ENCODE measurements at regions not wholly inside any gene's neighbourhood (a gene's known extent, or its start where the extent isn't known, plus 50 kb on each side); places are given as distances from the start of the nearest gene placed in this dataset.

DNA sequence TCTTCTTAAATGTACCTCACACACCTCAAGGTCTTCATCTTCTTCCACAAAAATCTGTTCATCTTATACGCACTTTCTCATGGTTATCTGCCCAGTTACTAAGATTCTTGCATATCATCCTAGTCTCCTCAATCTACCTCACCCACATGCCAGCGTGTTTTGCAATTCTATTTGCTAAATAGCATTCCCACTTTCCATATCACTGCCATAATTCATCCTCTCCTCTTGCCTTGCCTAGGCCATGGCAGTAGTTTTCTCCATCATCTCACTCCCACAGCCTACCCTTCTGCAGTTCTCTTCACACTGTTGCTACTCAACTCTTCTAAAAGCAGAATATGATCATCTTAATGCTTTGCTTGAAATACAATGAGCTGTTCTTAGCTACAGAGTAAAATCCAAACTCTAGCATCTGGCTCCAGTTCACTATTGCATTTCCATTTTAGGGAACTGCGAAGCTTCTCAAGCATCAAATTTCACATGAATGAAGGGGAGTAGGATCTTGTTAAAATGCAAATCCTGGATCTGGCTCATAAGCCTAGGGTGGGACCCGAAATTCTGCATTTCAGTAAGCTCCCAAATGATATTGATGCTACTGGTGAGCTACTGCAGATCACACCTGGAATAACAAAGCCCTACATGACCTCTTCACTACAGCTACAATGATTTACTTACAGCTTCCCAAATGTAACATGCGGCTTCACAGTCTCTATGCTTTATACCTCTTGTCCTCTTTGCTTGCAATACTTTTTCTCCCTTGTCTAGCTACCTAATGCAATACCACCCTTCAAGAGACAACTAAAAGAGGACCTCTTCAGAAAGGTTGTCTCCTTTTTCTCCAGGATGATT, 293.9 kb downstream of the SATB2 start:
- TF ChIP-seq CTCF (IDR thresholded peaks at IDR 0.05) (no peak), ZNF532 (CRISPR knock-in tag; IDR thresholded peaks at IDR 0.05; ENCODE audit: borderline replicate concordance) (no peak), ZNF512 (CRISPR knock-in tag; IDR thresholded peaks at IDR 0.05; ENCODE audit: borderline replicate concordance) (no peak), ZSCAN18 (CRISPR knock-in tag; IDR thresholded peaks at IDR 0.05) (no peak), SP1 (CRISPR knock-in tag; conservative IDR thresholded peaks at IDR 0.05) (no peak)
- TF ChIP-seq, protein P1, sequence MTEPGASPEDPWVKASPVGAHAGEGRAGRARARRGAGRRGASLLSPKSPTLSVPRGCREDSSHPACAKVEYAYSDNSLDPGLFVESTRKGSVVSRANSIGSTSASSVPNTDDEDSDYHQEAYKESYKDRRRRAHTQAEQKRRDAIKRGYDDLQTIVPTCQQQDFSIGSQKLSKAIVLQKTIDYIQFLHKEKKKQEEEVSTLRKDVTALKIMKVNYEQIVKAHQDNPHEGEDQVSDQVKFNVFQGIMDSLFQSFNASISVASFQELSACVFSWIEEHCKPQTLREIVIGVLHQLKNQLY (CRISPR knock-in tag; IDR thresholded peaks at IDR 0.05): no peak

All from WTC11 (cell line).